ENCODE measurements at regions not wholly inside any gene's neighbourhood (a gene's known extent, or its start where the extent isn't known, plus 50 kb on each side); places are given as distances from the start of the nearest gene placed in this dataset.
A peak's percentile ranks its signal among the peaks of the same experiment; 100 is the strongest.

DNA sequence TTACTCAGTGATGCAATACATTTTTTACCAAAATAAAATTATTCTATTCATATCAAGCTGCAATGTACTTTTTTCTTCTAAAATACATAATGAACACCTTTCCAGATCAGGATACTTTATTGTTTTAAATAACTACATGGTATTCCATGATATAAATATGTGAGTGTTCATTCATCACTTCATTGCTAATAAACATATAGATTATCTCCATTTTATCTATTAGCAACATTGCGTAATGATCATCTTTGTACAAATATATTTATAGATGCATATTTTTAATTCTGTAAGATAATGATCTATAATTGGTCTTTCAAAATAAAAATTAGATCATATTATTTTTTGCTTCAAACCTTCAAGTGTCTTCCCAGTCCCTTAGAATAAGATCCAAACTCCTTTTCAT is 156.1 kb upstream of the HHIP start:
- TF ChIP-seq RAD21 (IDR thresholded peaks at IDR 0.05; ENCODE audit: low read length), result no peak
- TF ChIP-seq USF2 (IDR thresholded peaks at IDR 0.05; ENCODE audit: low read depth, low read length), result no peak
- TF ChIP-seq POLR2A (IDR thresholded peaks at IDR 0.05; ENCODE audit: low read depth, low read length), result no peak
- no peak for TF ChIP-seq CTCF (conservative IDR thresholded peaks at IDR 0.05; ENCODE audit: low read depth, low read length)
- no peak for TF ChIP-seq MAFK (IDR thresholded peaks at IDR 0.05; ENCODE audit: low read depth, low read length)
- TF ChIP-seq MXI1 (IDR thresholded peaks at IDR 0.05; ENCODE audit: borderline replicate concordance, low read depth, low read length), result no peak
- peak; percentile 55 for TF ChIP-seq CEBPB (IDR thresholded peaks at IDR 0.05; ENCODE audit: low read depth, low read length)
